MM.1S (cell line): ENCODE measurements at regions not wholly inside any gene's neighbourhood (a gene's known extent, or its start where the extent isn't known, plus 50 kb on each side); places are given as distances from the start of the nearest gene placed in this dataset.

Experiments used
- CTCF ChIP-seq: fragments of 300-600 bp; sonication (generic); IDR thresholded peaks from 2 replicates; pipeline ENCODE4 v1.5.1; 2016; ENCODE audit warnings: antibody characterized with exemption, low read length, mixed read lengths
- EZH2 ChIP-seq: fragments of 300-600 bp; sonication (generic); optimal IDR thresholded peaks from 2 replicates; pipeline ENCODE3; 2017; ENCODE audit warnings: low read depth, mild to moderate bottlenecking, antibody characterized with exemption, low read length, mixed read lengths

DNA sequence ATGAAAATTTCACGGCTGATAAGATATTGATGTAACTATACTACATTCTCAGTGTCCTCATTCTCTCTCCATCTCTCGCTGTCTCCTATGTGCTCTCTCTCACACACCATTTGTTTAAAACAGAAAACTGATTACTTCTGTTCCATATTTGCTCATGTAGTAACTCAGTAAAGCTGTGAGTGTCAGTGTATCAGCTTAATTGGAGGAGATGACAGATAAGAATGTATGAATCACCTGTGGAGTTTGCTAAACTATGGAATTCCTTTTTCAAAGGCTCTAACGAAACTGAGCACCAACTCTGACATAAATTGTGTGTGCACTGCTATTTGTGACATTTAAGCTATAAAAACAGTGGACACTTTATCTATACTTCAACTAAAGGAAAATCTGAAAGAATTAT is 1080.0 kb downstream of the DSC3 start:
- TF ChIP-seq CTCF (no peak), EZH2 (no peak)
